HG02798 (cell line): ENCODE measurements at regions not wholly inside any gene's neighbourhood (a gene's known extent, or its start where the extent isn't known, plus 50 kb on each side); places are given as distances from the start of the nearest gene placed in this dataset.
"Not testable (repeated sequence)": the region's sequence is repeated elsewhere in the genome, so short reads cannot be mapped to it uniquely, and the experiment has no call there.

ENCODE experiments used
- ATAC-seq: cut with Tn5 transposase; IDR thresholded peaks from one replicate; pipeline ENCODE4 v1.9.1; 2021; ENCODE audit warnings: mild to moderate bottlenecking; ENCODE audit not compliant: unreplicated experiment, poor library complexity

- ATAC-seq = no peak
These were observed 400.3 kb downstream of the AASDHPPT start for GRCh38 chr11:106477776-106478175.

GRCh38 chr11:106479646-106480045 is 402.2 kb downstream of the AASDHPPT start:
- ATAC-seq = no peak

GRCh38 chr11:106480581-106481190 is 403.2 kb downstream of the AASDHPPT start:
- no peak for ATAC-seq

- no peak for ATAC-seq
These were observed 405.7 kb downstream of the AASDHPPT start for GRCh38 chr11:106482917-106483785.

- no peak for ATAC-seq
These were observed 414.3 kb downstream of the AASDHPPT start for GRCh38 chr11:106491751-106492150.

GRCh38 chr11:106493751-106494150 is 416.3 kb downstream of the AASDHPPT start:
- ATAC-seq = no peak

GRCh38 chr11:106495046-106495445 is 417.6 kb downstream of the AASDHPPT start:
- no peak for ATAC-seq

- ATAC-seq = no peak
These were observed 419.2 kb downstream of the AASDHPPT start for GRCh38 chr11:106496677-106497076.

GRCh38 chr11:106497321-106497720 is 419.9 kb downstream of the AASDHPPT start:
- no peak for ATAC-seq

GRCh38 chr11:106497822-106498221 is 420.4 kb downstream of the AASDHPPT start:
- no peak for ATAC-seq

- no peak for ATAC-seq
These were observed 426.4 kb downstream of the AASDHPPT start for GRCh38 chr11:106503901-106504300.

- ATAC-seq = no peak
These were observed 430.3 kb downstream of the AASDHPPT start for GRCh38 chr11:106507645-106508306.

GRCh38 chr11:106514706-106515105 is 437.2 kb downstream of the AASDHPPT start:
- no peak for ATAC-seq

- ATAC-seq = no peak
These were observed 440.0 kb downstream of the AASDHPPT start for GRCh38 chr11:106517426-106517825.

GRCh38 chr11:106520146-106520912 is 442.9 kb downstream of the AASDHPPT start:
- ATAC-seq = no peak

GRCh38 chr11:106520920-106521319 is 443.5 kb downstream of the AASDHPPT start:
- no peak for ATAC-seq

GRCh38 chr11:106523171-106523570 is 445.7 kb downstream of the AASDHPPT start:
- no peak for ATAC-seq

GRCh38 chr11:106523921-106524320 is 446.5 kb downstream of the AASDHPPT start:
- ATAC-seq = no peak

- ATAC-seq = no peak
These were observed 447.0 kb downstream of the AASDHPPT start for GRCh38 chr11:106524436-106524835.

GRCh38 chr11:106531648-106532047 is 454.2 kb downstream of the AASDHPPT start:
- not testable (repeated sequence) for ATAC-seq
